Brain microvascular endothelial cell (primary cell): ENCODE measurements at regions not wholly inside any gene's neighbourhood (a gene's known extent, or its start where the extent isn't known, plus 50 kb on each side); places are given as distances from the start of the nearest gene placed in this dataset.

Experiments
- DNase-seq: peaks from one replicate; pipeline ENCODE4 v3.0.0-alpha.2; 2020
- H3K27ac ChIP-seq: fragments of 250-450 bp; sonication (Bioruptor Pico); 2 replicates; pipeline ENCODE4 v1.5.1; 2020; ENCODE audit warnings: mild to moderate bottlenecking, moderate library complexity
- H3K27me3 ChIP-seq: fragments of 250-450 bp; sonication (Bioruptor Pico); replicated peaks from 2 replicates; pipeline ENCODE4 v1.5.1; 2020; ENCODE audit warnings: mild to moderate bottlenecking
- H3K36me3 ChIP-seq: fragments of 250-450 bp; sonication (Bioruptor Pico); replicated peaks from 2 replicates; pipeline ENCODE4 v1.5.1; 2020; ENCODE audit warnings: mild to moderate bottlenecking
- H3K4me3 ChIP-seq: 2 replicates; pipeline ENCODE4 v1.5.1; 2011; ENCODE audit warnings: low read depth, mild to moderate bottlenecking, control low read depth, low read length, moderate library complexity
- in situ Hi-C: cut with HindIII; loops from 2 replicates; pipeline ENCODE4 v1.10.0; 2017; ENCODE audit warnings: low sequenced_read_pairs, low pct_ligation_motif_present
- TF ChIP-seq, protein P1 (sequence below): IDR thresholded peaks from 2 replicates; pipeline ENCODE4 v1.5.1; 2011; ENCODE audit warnings: low read depth, mild to moderate bottlenecking, moderate library complexity, low read length, control low read depth, inconsistent platforms; ENCODE audit errors: missing control alignments

- H3K27ac ChIP-seq, result no peak overlapping the region
- in situ Hi-C loops, result no loop called here
- DNase-seq, result no peak
- TF ChIP-seq, protein P1, sequence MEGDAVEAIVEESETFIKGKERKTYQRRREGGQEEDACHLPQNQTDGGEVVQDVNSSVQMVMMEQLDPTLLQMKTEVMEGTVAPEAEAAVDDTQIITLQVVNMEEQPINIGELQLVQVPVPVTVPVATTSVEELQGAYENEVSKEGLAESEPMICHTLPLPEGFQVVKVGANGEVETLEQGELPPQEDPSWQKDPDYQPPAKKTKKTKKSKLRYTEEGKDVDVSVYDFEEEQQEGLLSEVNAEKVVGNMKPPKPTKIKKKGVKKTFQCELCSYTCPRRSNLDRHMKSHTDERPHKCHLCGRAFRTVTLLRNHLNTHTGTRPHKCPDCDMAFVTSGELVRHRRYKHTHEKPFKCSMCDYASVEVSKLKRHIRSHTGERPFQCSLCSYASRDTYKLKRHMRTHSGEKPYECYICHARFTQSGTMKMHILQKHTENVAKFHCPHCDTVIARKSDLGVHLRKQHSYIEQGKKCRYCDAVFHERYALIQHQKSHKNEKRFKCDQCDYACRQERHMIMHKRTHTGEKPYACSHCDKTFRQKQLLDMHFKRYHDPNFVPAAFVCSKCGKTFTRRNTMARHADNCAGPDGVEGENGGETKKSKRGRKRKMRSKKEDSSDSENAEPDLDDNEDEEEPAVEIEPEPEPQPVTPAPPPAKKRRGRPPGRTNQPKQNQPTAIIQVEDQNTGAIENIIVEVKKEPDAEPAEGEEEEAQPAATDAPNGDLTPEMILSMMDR, result no peak
- no peaks in the 10 kb centered on the region for H3K27me3 ChIP-seq
- H3K36me3 ChIP-seq, result no peaks in the 10 kb centered on the region
- no peak overlapping the region for H3K4me3 ChIP-seq
These were observed 190.4 kb upstream of the DTNBP1 start for GRCh38 chr6:15853259-15853658.

DNA sequence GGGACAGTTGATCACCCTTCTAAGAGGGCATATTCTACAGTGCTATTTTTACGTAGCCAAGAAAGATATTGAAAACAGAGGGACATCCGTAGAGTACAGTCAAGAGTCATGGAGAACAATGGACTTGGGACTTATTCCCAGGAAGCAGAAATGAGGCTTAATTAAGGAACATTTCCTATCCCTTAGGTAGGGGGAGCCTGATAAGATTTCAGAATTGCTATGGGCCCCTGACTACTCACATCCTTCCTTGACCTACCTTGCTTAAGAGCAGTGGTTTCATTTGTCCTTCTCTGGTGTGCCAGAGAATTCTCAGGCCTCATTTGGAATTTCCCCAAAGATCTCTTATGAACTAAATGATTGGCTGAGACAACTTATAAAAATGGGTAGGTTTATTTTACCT is 189.5 kb upstream of the DTNBP1 start:
- in situ Hi-C loops, result no loop called here
- TF ChIP-seq, protein P1, result no peak
- no peak for DNase-seq
- H3K36me3 ChIP-seq, result no peaks in the 10 kb centered on the region
- no peaks in the 10 kb centered on the region for H3K27me3 ChIP-seq
- H3K4me3 ChIP-seq, result no peak overlapping the region
- no peak overlapping the region for H3K27ac ChIP-seq

GRCh38 chr6:15849395-15849794 is 186.6 kb upstream of the DTNBP1 start:
- H3K27me3 ChIP-seq, result no peaks in the 10 kb centered on the region
- in situ Hi-C loops, result no loop called here
- H3K27ac ChIP-seq, result no peak overlapping the region
- H3K4me3 ChIP-seq, result no peak overlapping the region
- no peak for DNase-seq
- TF ChIP-seq, protein P1, result no peak
- no peaks in the 10 kb centered on the region for H3K36me3 ChIP-seq

DNA sequence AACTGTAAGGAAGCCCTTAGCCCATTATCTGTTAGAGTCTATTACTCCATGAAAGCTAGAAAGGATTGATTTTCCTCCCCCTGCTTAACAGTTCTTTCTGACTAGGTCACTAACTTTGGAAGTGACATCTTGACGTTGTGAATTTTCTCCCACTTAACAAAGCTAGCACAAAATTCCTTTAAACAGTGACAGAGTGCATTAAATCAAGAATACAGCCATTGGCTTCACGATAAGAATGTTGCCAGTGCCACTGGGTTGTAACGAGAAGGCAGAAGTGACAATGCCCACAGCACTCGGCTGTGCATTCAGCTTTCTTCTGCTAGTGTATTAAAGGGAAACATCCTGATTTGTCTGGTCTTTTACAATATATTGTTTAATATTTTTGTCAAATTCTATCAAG is 182.7 kb upstream of the DTNBP1 start:
- H3K36me3 ChIP-seq, result no peaks in the 10 kb centered on the region
- DNase-seq, result no peak
- H3K4me3 ChIP-seq, result no peak overlapping the region
- no peaks in the 10 kb centered on the region for H3K27me3 ChIP-seq
- no peak overlapping the region for H3K27ac ChIP-seq
- TF ChIP-seq, protein P1, result no peak
- in situ Hi-C loops, result no loop called here

GRCh38 chr6:15843764-15844163 is 180.9 kb upstream of the DTNBP1 start:
- H3K4me3 ChIP-seq, result no peak overlapping the region
- TF ChIP-seq, protein P1, result no peak
- H3K27me3 ChIP-seq, result no peaks in the 10 kb centered on the region
- no peaks in the 10 kb centered on the region for H3K36me3 ChIP-seq
- no peak overlapping the region for H3K27ac ChIP-seq
- no peak for DNase-seq
- in situ Hi-C loops, result no loop called here

GRCh38 chr6:15843226-15843625 is 180.4 kb upstream of the DTNBP1 start:
- no peak overlapping the region for H3K27ac ChIP-seq
- no peaks in the 10 kb centered on the region for H3K27me3 ChIP-seq
- in situ Hi-C loops, result no loop called here
- no peaks in the 10 kb centered on the region for H3K36me3 ChIP-seq
- TF ChIP-seq, protein P1, result no peak
- H3K4me3 ChIP-seq, result no peak overlapping the region
- no peak for DNase-seq
